Caco-2 (cell line): ENCODE measurements at regions not wholly inside any gene's neighbourhood (a gene's known extent, or its start where the extent isn't known, plus 50 kb on each side); places are given as distances from the start of the nearest gene placed in this dataset.

Experiments used
- BruUV-seq: library from RNA; stranded (reverse); fragments of 400-500 nt; replicated peaks from 2 replicates; lab custom pipeline; 2021; lab: Mats Ljungman, UMichigan
- CTCF ChIA-PET: fragments of 300-600 bp; sonication (Branson Sonifier 250); formaldehyde crosslinking; loops from one replicate; lab custom pipeline; 2022; ENCODE audit warnings: antibody characterized with exemption; lab: Charles Lee
- POLR2A ChIA-PET: fragments of 300-600 bp; sonication (Branson Sonifier 250); formaldehyde crosslinking; loops from one replicate; lab custom pipeline; 2022; ENCODE audit warnings: antibody characterized with exemption; lab: Charles Lee
- DNase-seq, 2 experiments: peaks; one replicate each; pipeline versions ENCODE4 v3.0.0 to v3.0.0-alpha.2; 2020 to 2022
- H3K27me3 ChIP-seq: replicated peaks from 2 replicates; pipeline ENCODE4 v1.6.0; 2011; ENCODE audit warnings: low read length; ENCODE audit not compliant: control insufficient read depth, insufficient read depth
- H3K36me3 ChIP-seq: 2 replicates; pipeline ENCODE4 v1.5.1; 2011; ENCODE audit warnings: low read length; ENCODE audit not compliant: control insufficient read depth, insufficient read depth
- H3K4me1 ChIP-seq: fragments of 250-450 bp; sonication (Bioruptor Pico); 2 replicates; pipeline ENCODE4 v1.5.1; 2020; ENCODE audit warnings: mild to moderate bottlenecking
- H3K4me3 ChIP-seq: 2 replicates; pipeline ENCODE4 v1.5.1; 2011; ENCODE audit warnings: low read depth, mild to moderate bottlenecking, control low read depth, low read length
- H3K9me3 ChIP-seq: fragments of 250-450 bp; sonication (Bioruptor Pico); 2 replicates; pipeline ENCODE4 v1.5.1; 2020; ENCODE audit warnings: mild to moderate bottlenecking, moderate library complexity
- H3K27ac Mint-ChIP-seq: one replicate; pipeline ENCODE4 v1.8.0; 2022; ENCODE audit warnings: mixed read lengths; ENCODE audit not compliant: unreplicated experiment
- H3K27me3 Mint-ChIP-seq: one replicate; pipeline ENCODE4 v1.8.0; 2022; ENCODE audit warnings: mixed read lengths; ENCODE audit not compliant: insufficient read depth, unreplicated experiment
- H3K36me3 Mint-ChIP-seq: one replicate; pipeline ENCODE4 v1.8.0; 2022; ENCODE audit warnings: mild to moderate bottlenecking, mixed read lengths; ENCODE audit not compliant: insufficient read depth, unreplicated experiment
- H3K4me1 Mint-ChIP-seq: one replicate; pipeline ENCODE4 v1.8.0; 2022; ENCODE audit warnings: low read depth, mixed read lengths; ENCODE audit not compliant: unreplicated experiment
- H3K4me3 Mint-ChIP-seq: one replicate; pipeline ENCODE4 v1.8.0; 2022; ENCODE audit warnings: mild to moderate bottlenecking, moderate library complexity, mixed read lengths; ENCODE audit not compliant: unreplicated experiment
- H3K9me3 Mint-ChIP-seq: one replicate; pipeline ENCODE4 v1.8.0; 2022; ENCODE audit warnings: mixed read lengths; ENCODE audit not compliant: unreplicated experiment
- intact Hi-C: fragments of 100-400 bp; cut with micrococcal nuclease; formaldehyde crosslinking; loops from one replicate; pipeline ENCODE4 v1.10.0; 2022; ENCODE audit not compliant: unreplicated experiment
- TF ChIP-seq, protein P1 (sequence below), 2 experiments: fragments of 200-600 bp in 1 of 2; IDR thresholded peaks; 1 replicate in 1 of 2; 2 replicates in 1 of 2; pipeline versions ENCODE4 v1.5.1 to v1.8.0; 2011 to 2022; ENCODE audit warnings: antibody characterized with exemption in 1 of 2, control low read depth in 1 of 2, inconsistent platforms in 1 of 2, low read depth in 1 of 2, low read length in 1 of 2, mild to moderate bottlenecking in 1 of 2, moderate library complexity in 1 of 2; ENCODE audit not compliant: insufficient read depth in 1 of 2, severe bottlenecking in 1 of 2, unreplicated experiment in 1 of 2

GRCh38 chr2:83475371-83475770, 983.7 kb downstream of the SUCLG1 start:
- no peaks in the 10 kb centered on the region for H3K9me3 ChIP-seq
- no peak overlapping the region for H3K4me3 ChIP-seq
- H3K27ac Mint-ChIP-seq = no peak overlapping the region
- intact Hi-C loops = no loop called here
- H3K4me1 Mint-ChIP-seq = no peaks in the 10 kb centered on the region
- no peaks in the 10 kb centered on the region for H3K9me3 Mint-ChIP-seq
- H3K4me1 ChIP-seq = no peaks in the 10 kb centered on the region
- CTCF ChIA-PET = no interaction called here
- POLR2A ChIA-PET = no interaction called here
- TF ChIP-seq, protein P1, sequence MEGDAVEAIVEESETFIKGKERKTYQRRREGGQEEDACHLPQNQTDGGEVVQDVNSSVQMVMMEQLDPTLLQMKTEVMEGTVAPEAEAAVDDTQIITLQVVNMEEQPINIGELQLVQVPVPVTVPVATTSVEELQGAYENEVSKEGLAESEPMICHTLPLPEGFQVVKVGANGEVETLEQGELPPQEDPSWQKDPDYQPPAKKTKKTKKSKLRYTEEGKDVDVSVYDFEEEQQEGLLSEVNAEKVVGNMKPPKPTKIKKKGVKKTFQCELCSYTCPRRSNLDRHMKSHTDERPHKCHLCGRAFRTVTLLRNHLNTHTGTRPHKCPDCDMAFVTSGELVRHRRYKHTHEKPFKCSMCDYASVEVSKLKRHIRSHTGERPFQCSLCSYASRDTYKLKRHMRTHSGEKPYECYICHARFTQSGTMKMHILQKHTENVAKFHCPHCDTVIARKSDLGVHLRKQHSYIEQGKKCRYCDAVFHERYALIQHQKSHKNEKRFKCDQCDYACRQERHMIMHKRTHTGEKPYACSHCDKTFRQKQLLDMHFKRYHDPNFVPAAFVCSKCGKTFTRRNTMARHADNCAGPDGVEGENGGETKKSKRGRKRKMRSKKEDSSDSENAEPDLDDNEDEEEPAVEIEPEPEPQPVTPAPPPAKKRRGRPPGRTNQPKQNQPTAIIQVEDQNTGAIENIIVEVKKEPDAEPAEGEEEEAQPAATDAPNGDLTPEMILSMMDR (IDR thresholded peaks at IDR 0.05; ENCODE audit: insufficient read depth in 1 of 2, low read depth in 1 of 2, low read length in 1 of 2, severe bottlenecking in 1 of 2, unreplicated experiment in 1 of 2) = no peak
- H3K36me3 ChIP-seq = no peaks in the 10 kb centered on the region
- no peak overlapping the region for H3K4me3 Mint-ChIP-seq
- H3K27me3 Mint-ChIP-seq = no peaks in the 10 kb centered on the region
- no peaks in the 10 kb centered on the region for H3K36me3 Mint-ChIP-seq
- no peaks in the 10 kb centered on the region for H3K27me3 ChIP-seq
- DNase-seq = no peak
- no TSS peak for BruUV-seq

- no peak for DNase-seq
- no peaks in the 10 kb centered on the region for H3K36me3 ChIP-seq
- CTCF ChIA-PET = no interaction called here
- TF ChIP-seq, protein P1 (IDR thresholded peaks at IDR 0.05; ENCODE audit: insufficient read depth in 1 of 2, low read depth in 1 of 2, low read length in 1 of 2, severe bottlenecking in 1 of 2, unreplicated experiment in 1 of 2) = no peak
- Mint-ChIP-seq H3K27me3 (peaks cover 4% of the 10 kb centered on the region), H3K27ac (no peak overlapping the region), H3K36me3 (no peaks in the 10 kb centered on the region), H3K4me1 (no peaks in the 10 kb centered on the region), H3K4me3 (no peak overlapping the region), H3K9me3 (no peaks in the 10 kb centered on the region)
- BruUV-seq = no TSS peak
- POLR2A ChIA-PET = no interaction called here
- no peak overlapping the region for H3K4me3 ChIP-seq
- no peaks in the 10 kb centered on the region for H3K4me1 ChIP-seq
- no peaks in the 10 kb centered on the region for H3K27me3 ChIP-seq
- intact Hi-C loops = no loop called here
- no peaks in the 10 kb centered on the region for H3K9me3 ChIP-seq
These were observed 987.4 kb downstream of the SUCLG1 start for GRCh38 chr2:83471655-83472054.

GRCh38 chr2:83470928-83471327, 988.2 kb downstream of the SUCLG1 start:
- Mint-ChIP-seq H3K36me3 (no peaks in the 10 kb centered on the region), H3K27me3 (peaks cover 4% of the 10 kb centered on the region), H3K4me1 (no peaks in the 10 kb centered on the region), H3K4me3 (no peak overlapping the region), H3K27ac (no peak overlapping the region), H3K9me3 (no peaks in the 10 kb centered on the region)
- Histone ChIP-seq H3K9me3 (no peaks in the 10 kb centered on the region), H3K4me3 (no peak overlapping the region), H3K4me1 (no peaks in the 10 kb centered on the region), H3K27me3 (no peaks in the 10 kb centered on the region), H3K36me3 (no peaks in the 10 kb centered on the region)
- TF ChIP-seq, protein P1 (IDR thresholded peaks at IDR 0.05; ENCODE audit: insufficient read depth in 1 of 2, low read depth in 1 of 2, low read length in 1 of 2, severe bottlenecking in 1 of 2, unreplicated experiment in 1 of 2) = no peak
- POLR2A ChIA-PET = no interaction called here
- BruUV-seq = no TSS peak
- CTCF ChIA-PET = no interaction called here
- intact Hi-C loops = no loop called here
- no peak for DNase-seq
